Panc1 (cell line): ENCODE measurements at regions not wholly inside any gene's neighbourhood (a gene's known extent, or its start where the extent isn't known, plus 50 kb on each side); places are given as distances from the start of the nearest gene placed in this dataset.

Experiments used
- ATAC-seq: fragments of 200-7000 bp; cut with Tn5 transposase; 2 replicates; pipeline ENCODE4 v1.9.1; 2020; ENCODE audit warnings: mild to moderate bottlenecking, moderate library complexity
- BruUV-seq: library from RNA; stranded (reverse); fragments of 400-500 nt; replicated peaks from 2 replicates; lab custom pipeline; 2021; lab: Mats Ljungman, UMichigan
- CTCF ChIA-PET: fragments of 300-600 bp; sonication (Branson Sonifier 250); formaldehyde crosslinking; loops from one replicate; lab custom pipeline; 2022; ENCODE audit warnings: antibody characterized with exemption; lab: Charles Lee
- POLR2A ChIA-PET: fragments of 300-600 bp; sonication (Branson Sonifier 250); formaldehyde crosslinking; loops from one replicate; lab custom pipeline; 2022; ENCODE audit warnings: antibody characterized with exemption; lab: Charles Lee
- DNase-seq: peaks from one replicate; pipeline ENCODE4 v3.0.0-alpha.2; 2010; ENCODE audit warnings: low read depth, low spot score
- H3K27ac ChIP-seq: 2 replicates; pipeline ENCODE4 v1.5.1; 2011; ENCODE audit warnings: mild to moderate bottlenecking, low read length, inconsistent platforms
- H3K27me3 ChIP-seq: fragments of 200-500 bp; sonication (Bioruptor generic); 2 replicates; pipeline ENCODE4 v1.6.0; 2014; ENCODE audit warnings: low read length, inconsistent platforms; ENCODE audit not compliant: control insufficient read depth, insufficient read depth
- H3K36me3 ChIP-seq: fragments of 200-500 bp; sonication (Bioruptor generic); 2 replicates; pipeline ENCODE4 v1.5.1; 2014; ENCODE audit warnings: inconsistent platforms, mild to moderate bottlenecking, low read length, moderate library complexity; ENCODE audit not compliant: control insufficient read depth, insufficient read depth
- H3K4me1 ChIP-seq: 2 replicates; pipeline ENCODE4 v1.5.1; 2011; ENCODE audit warnings: inconsistent platforms, mild to moderate bottlenecking, low read length, moderate library complexity; ENCODE audit not compliant: control insufficient read depth, insufficient read depth
- H3K4me3 ChIP-seq, 2 experiments: 2 replicates each; pipeline ENCODE4 v1.5.1; 2011 to 2012; ENCODE audit warnings: low read depth in 2 of 2, low read length in 2 of 2, mild to moderate bottlenecking in 2 of 2, inconsistent platforms in 1 of 2, moderate library complexity in 1 of 2
- H3K9me3 ChIP-seq: fragments of 200-500 bp; sonication (Bioruptor generic); 2 replicates; pipeline ENCODE4 v1.5.1; 2014; ENCODE audit warnings: low read depth, mild to moderate bottlenecking, inconsistent platforms, low read length, moderate library complexity; ENCODE audit not compliant: control insufficient read depth, insufficient read depth
- POLR2AphosphoS5 ChIP-seq: IDR thresholded peaks from 2 replicates; pipeline ENCODE4 v1.6.1; 2012; ENCODE audit warnings: mild to moderate bottlenecking, low read depth, low read length, moderate library complexity
- SIN3A ChIP-seq: IDR thresholded peaks from 2 replicates; pipeline ENCODE4 v1.6.1; 2012; ENCODE audit warnings: low read depth, mild to moderate bottlenecking, low read length, moderate library complexity, borderline replicate concordance; ENCODE audit not compliant: insufficient read depth
- TCF7L2 ChIP-seq: IDR thresholded peaks from 2 replicates; pipeline ENCODE4 v1.6.1; 2011; ENCODE audit warnings: mild to moderate bottlenecking, low read depth, low read length, inconsistent platforms
- in situ Hi-C: cut with HindIII; loops from 2 replicates; pipeline ENCODE4 v1.10.0; 2016; ENCODE audit warnings: low sequenced_read_pairs, low pct_unique_long_range_greater_than_20kb
- intact Hi-C: fragments of 100-400 bp; cut with micrococcal nuclease; formaldehyde crosslinking; loops from one replicate; pipeline ENCODE4 v1.10.0; 2022; ENCODE audit not compliant: unreplicated experiment
- TF ChIP-seq, protein P1 (sequence below), 2 experiments: IDR thresholded peaks; 2 replicates each; pipeline ENCODE4 v1.6.1; 2011 to 2012; ENCODE audit warnings: low read depth in 2 of 2, control low read depth in 1 of 2, low read length in 1 of 2, mild to moderate bottlenecking in 1 of 2, moderate library complexity in 1 of 2; ENCODE audit not compliant: insufficient read depth in 1 of 2
- TF ChIP-seq, protein P2 (sequence below): fragments of 450-650 bp; IDR thresholded peaks from 2 replicates; pipeline ENCODE4 v1.5.1; 2017; ENCODE audit warnings: mild to moderate bottlenecking

- in situ Hi-C loops, result no loop called here
- H3K27me3 ChIP-seq, result no peaks in the 10 kb centered on the region; the same call in 1 of the 2 replicates
- ChIA-PET POLR2A (no interaction called here), CTCF (no interaction called here)
- no peaks in the 10 kb centered on the region for H3K4me1 ChIP-seq
- H3K36me3 ChIP-seq, result no peaks in the 10 kb centered on the region
- no peak for ATAC-seq
- no peak overlapping the region for H3K4me3 ChIP-seq
- no peak overlapping the region for H3K27ac ChIP-seq
- H3K9me3 ChIP-seq, result no peaks in the 10 kb centered on the region
- intact Hi-C loops, result no loop called here
- no peak for DNase-seq
- BruUV-seq, result no TSS peak
- TF ChIP-seq SIN3A, result no peak
- TF ChIP-seq, protein P1, sequence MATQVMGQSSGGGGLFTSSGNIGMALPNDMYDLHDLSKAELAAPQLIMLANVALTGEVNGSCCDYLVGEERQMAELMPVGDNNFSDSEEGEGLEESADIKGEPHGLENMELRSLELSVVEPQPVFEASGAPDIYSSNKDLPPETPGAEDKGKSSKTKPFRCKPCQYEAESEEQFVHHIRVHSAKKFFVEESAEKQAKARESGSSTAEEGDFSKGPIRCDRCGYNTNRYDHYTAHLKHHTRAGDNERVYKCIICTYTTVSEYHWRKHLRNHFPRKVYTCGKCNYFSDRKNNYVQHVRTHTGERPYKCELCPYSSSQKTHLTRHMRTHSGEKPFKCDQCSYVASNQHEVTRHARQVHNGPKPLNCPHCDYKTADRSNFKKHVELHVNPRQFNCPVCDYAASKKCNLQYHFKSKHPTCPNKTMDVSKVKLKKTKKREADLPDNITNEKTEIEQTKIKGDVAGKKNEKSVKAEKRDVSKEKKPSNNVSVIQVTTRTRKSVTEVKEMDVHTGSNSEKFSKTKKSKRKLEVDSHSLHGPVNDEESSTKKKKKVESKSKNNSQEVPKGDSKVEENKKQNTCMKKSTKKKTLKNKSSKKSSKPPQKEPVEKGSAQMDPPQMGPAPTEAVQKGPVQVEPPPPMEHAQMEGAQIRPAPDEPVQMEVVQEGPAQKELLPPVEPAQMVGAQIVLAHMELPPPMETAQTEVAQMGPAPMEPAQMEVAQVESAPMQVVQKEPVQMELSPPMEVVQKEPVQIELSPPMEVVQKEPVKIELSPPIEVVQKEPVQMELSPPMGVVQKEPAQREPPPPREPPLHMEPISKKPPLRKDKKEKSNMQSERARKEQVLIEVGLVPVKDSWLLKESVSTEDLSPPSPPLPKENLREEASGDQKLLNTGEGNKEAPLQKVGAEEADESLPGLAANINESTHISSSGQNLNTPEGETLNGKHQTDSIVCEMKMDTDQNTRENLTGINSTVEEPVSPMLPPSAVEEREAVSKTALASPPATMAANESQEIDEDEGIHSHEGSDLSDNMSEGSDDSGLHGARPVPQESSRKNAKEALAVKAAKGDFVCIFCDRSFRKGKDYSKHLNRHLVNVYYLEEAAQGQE (IDR thresholded peaks at IDR 0.05; ENCODE audit: insufficient read depth in 1 of 2, low read depth in 2 of 2, low read length in 1 of 2), result no peak
- TF ChIP-seq, protein P2, sequence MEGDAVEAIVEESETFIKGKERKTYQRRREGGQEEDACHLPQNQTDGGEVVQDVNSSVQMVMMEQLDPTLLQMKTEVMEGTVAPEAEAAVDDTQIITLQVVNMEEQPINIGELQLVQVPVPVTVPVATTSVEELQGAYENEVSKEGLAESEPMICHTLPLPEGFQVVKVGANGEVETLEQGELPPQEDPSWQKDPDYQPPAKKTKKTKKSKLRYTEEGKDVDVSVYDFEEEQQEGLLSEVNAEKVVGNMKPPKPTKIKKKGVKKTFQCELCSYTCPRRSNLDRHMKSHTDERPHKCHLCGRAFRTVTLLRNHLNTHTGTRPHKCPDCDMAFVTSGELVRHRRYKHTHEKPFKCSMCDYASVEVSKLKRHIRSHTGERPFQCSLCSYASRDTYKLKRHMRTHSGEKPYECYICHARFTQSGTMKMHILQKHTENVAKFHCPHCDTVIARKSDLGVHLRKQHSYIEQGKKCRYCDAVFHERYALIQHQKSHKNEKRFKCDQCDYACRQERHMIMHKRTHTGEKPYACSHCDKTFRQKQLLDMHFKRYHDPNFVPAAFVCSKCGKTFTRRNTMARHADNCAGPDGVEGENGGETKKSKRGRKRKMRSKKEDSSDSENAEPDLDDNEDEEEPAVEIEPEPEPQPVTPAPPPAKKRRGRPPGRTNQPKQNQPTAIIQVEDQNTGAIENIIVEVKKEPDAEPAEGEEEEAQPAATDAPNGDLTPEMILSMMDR, result no peak
- no peak for TF ChIP-seq TCF7L2
- TF ChIP-seq POLR2AphosphoS5, result no peak
These were observed 360.1 kb downstream of the TNS3 start for GRCh38 chr7:47221826-47222225.

DNA sequence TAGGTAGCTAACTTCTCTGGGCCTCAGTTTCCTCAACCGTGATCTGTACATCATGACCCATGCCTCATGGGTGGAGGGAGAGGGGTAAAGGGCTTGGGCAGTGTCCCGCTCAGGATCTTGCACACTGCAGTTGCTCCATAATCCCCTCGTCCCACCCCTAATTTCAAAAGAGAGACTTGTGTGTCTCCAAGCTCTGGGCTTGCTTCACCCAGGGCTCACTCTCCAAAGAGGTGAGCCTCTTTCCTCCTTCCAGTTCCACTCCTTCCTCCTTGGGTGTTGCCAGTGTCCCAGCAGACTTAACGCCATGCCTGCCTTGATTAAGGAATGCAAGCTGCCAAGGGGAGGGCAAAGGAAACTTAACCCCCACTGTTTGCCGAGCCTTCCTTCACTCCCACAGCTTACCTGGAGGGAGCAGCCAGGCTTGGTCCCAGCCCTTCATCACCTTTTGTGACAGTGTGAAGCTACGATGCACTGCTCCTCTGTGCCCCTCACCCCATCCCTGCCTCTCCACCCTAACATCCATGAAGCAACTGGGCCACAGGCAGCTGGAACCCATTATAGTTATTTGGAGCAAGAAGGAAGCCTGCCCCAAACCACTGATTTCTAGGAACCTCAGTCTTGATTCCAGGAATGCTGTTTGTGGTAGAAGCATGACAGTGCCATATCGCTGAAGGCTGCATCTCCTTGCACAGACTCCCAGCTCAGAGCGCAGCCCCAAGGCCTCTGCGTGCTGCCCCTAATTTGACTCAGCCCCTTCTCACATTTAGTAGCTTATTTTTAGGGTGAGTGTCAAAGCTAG is 363.3 kb downstream of the TNS3 start:
- H3K27me3 ChIP-seq, result peaks cover 4% of the 10 kb centered on the region; the same call in 1 of the 2 replicates
- ATAC-seq, result 0 out of 2 replicates have a peak, but pooled peaks have one; percentile 29
- in situ Hi-C loops, result no loop called here
- ChIA-PET POLR2A (interaction anchor here (0.7 kb wide), 1 partner anchor 1319 kb away, joined by 5 read pairs; no protein-coding TSS in a partner anchor), CTCF (no interaction called here)
- no peak overlapping the region for H3K27ac ChIP-seq
- TF ChIP-seq, protein P2, result no peak
- TF ChIP-seq, protein P1 (IDR thresholded peaks at IDR 0.05; ENCODE audit: insufficient read depth in 1 of 2, low read depth in 2 of 2, low read length in 1 of 2), result no peak
- intact Hi-C loops, result no loop called here
- no TSS peak for BruUV-seq
- H3K4me3 ChIP-seq, result no peak overlapping the region
- no peaks in the 10 kb centered on the region for H3K9me3 ChIP-seq
- no peak for DNase-seq
- no peaks in the 10 kb centered on the region for H3K4me1 ChIP-seq
- H3K36me3 ChIP-seq, result no peaks in the 10 kb centered on the region
